Karpas-422 (cell line): ENCODE measurements at regions not wholly inside any gene's neighbourhood (a gene's known extent, or its start where the extent isn't known, plus 50 kb on each side); places are given as distances from the start of the nearest gene placed in this dataset.

Experiments
- DNase-seq: peaks from one replicate; pipeline ENCODE4 v3.0.0-alpha.2; 2015
- H2AFZ ChIP-seq: fragments of 200-600 bp; sonication (generic); 2 replicates; pipeline ENCODE4 v1.6.1; 2014; ENCODE audit warnings: antibody characterized with exemption, low read length, mixed read lengths
- H3K27ac ChIP-seq: fragments of 200-600 bp; sonication (generic); 2 replicates; pipeline ENCODE4 v1.5.1; 2014; ENCODE audit warnings: mild to moderate bottlenecking, low read length, moderate library complexity
- H3K27me3 ChIP-seq: fragments of 200-600 bp; sonication (generic); 2 replicates; pipeline ENCODE4 v1.6.1; 2014; ENCODE audit warnings: low read length, mixed read lengths
- H3K36me3 ChIP-seq: fragments of 200-600 bp; sonication (generic); 2 replicates; pipeline ENCODE4 v1.6.1; 2014; ENCODE audit warnings: low read length, mixed read lengths; ENCODE audit not compliant: insufficient read depth
- H3K4me1 ChIP-seq: fragments of 200-600 bp; sonication (generic); 2 replicates; pipeline ENCODE4 v1.6.1; 2014; ENCODE audit warnings: mild to moderate bottlenecking, low read length, mixed read lengths
- H3K4me2 ChIP-seq: fragments of 200-600 bp; sonication (generic); 2 replicates; pipeline ENCODE4 v1.6.1; 2014; ENCODE audit warnings: low read length, low read depth, mild to moderate bottlenecking; ENCODE audit not compliant: poor library complexity, severe bottlenecking
- H3K4me3 ChIP-seq: fragments of 200-600 bp; sonication (generic); 2 replicates; pipeline ENCODE4 v1.5.1; 2014; ENCODE audit warnings: mild to moderate bottlenecking, antibody characterized with exemption, low read length, mixed read lengths
- H3K79me2 ChIP-seq: fragments of 200-600 bp; sonication (generic); 2 replicates; pipeline ENCODE4 v1.6.1; 2014; ENCODE audit warnings: mild to moderate bottlenecking, low read length, mixed read lengths
- H3K9ac ChIP-seq: fragments of 200-600 bp; sonication (generic); 2 replicates; pipeline ENCODE4 v1.6.0; 2014; ENCODE audit warnings: low read length
- H3K9me2 ChIP-seq: fragments of 200-600 bp; sonication (generic), shearing (Covaris generic); replicated peaks from 2 replicates; pipeline ENCODE4 v1.6.0; 2014; ENCODE audit warnings: mild to moderate bottlenecking, low read length, moderate library complexity; ENCODE audit not compliant: insufficient read depth
- H3K9me3 ChIP-seq: fragments of 300-700, 200-600 bp; sonication (generic); 2 replicates; pipeline ENCODE4 v1.6.1; 2014; ENCODE audit warnings: low read length, mixed read lengths
- H4K20me1 ChIP-seq: fragments of 200-600 bp; sonication (generic); 2 replicates; pipeline ENCODE4 v1.6.1; 2014; ENCODE audit warnings: mild to moderate bottlenecking, antibody characterized with exemption, low read length, low read depth; ENCODE audit not compliant: insufficient read depth

DNA sequence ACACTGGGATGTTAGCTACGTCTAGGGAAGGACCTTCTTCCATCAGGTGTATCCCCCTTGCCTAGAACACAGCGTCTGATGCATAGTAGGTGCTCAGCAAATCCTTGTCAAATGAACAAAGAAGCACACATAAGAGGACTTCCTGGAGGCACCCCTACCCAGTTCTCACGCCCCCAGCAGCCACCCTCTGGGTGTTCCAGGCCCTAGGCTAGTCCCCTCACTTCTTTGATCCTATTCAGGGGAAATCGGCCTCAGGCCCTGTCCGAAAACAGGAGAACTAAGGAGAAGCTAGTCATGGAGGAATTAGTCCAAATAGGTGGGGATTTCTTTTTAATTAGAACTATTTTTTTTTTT, 84.7 kb upstream of the SIRPA start:
- Histone ChIP-seq H3K79me2 (no peaks in the 10 kb centered on the region), H3K9me3 (no peaks in the 10 kb centered on the region), H4K20me1 (no peaks in the 10 kb centered on the region), H3K4me1 (no peaks in the 10 kb centered on the region), H3K4me3 (no peak overlapping the region), H2AFZ (no peak overlapping the region), H3K4me2 (no peak overlapping the region), H3K9me2 (no peaks in the 10 kb centered on the region), H3K27ac (no peak overlapping the region), H3K36me3 (no peaks in the 10 kb centered on the region), H3K9ac (no peak overlapping the region), H3K27me3 (no peaks in the 10 kb centered on the region; the same call in 1 of the 2 replicates)
- no peak for DNase-seq

DNA sequence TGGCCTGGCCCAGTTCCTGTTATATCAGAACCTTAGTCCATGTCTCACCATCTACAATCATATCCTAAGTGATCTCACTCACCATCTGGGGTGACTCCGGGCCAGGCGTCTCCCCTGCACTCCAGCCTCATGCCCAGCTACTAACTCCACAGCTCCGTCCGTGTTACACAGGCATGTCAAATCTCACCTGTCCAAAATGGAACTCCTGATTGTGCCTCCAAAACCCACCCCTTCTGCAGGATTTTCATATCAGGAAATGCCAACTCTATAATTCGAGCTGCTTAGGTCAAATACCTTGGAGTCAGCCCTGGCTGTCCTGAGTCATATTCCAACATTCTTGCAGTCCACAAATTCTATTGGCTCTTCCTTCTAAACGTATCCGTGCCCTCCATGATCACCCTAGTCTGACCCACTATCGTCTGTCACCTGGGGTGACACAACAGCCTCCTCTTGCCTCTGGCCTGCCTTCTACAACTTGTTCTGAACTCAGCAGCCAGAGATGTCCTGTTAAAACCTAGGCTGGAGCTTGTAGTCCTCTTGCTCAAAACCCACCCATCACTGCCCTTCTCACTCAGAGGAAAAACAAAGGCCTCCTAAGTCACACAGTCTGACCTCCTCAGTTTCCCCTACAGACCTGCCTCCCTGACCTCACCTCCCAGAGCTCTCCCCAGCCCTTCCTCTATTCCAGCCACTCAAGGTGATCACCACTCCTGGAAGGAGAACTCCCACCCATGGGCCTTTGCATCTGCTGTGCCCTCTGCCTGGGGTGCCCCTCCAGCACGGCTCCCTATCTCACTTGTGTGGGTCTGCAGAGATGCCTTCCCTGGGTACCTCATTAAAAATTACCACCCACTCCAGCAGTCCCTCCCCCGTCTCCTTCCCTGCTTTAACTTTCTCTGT, 85.3 kb upstream of the SIRPA start:
- Histone ChIP-seq H3K27me3 (no peaks in the 10 kb centered on the region; the same call in 1 of the 2 replicates), H4K20me1 (no peaks in the 10 kb centered on the region), H3K4me3 (no peak overlapping the region), H3K4me1 (no peaks in the 10 kb centered on the region), H3K9me3 (no peaks in the 10 kb centered on the region), H3K79me2 (no peaks in the 10 kb centered on the region), H3K27ac (no peak overlapping the region), H3K9me2 (no peaks in the 10 kb centered on the region), H3K9ac (no peak overlapping the region), H3K36me3 (no peaks in the 10 kb centered on the region), H3K4me2 (no peak overlapping the region), H2AFZ (no peak overlapping the region)
- DNase-seq, result no peak

- Histone ChIP-seq H3K4me1 (peaks cover 5% of the 10 kb centered on the region), H3K36me3 (no peaks in the 10 kb centered on the region), H3K4me2 (no peak overlapping the region), H3K9me3 (no peaks in the 10 kb centered on the region), H2AFZ (no peak overlapping the region), H3K79me2 (no peaks in the 10 kb centered on the region), H3K9me2 (no peaks in the 10 kb centered on the region), H3K27ac (no peak overlapping the region), H3K4me3 (no peak overlapping the region), H4K20me1 (no peaks in the 10 kb centered on the region), H3K27me3 (no peaks in the 10 kb centered on the region; the same call in 1 of the 2 replicates), H3K9ac (no peak overlapping the region)
- no peak for DNase-seq
Observed at GRCh38 chr20:1809131-1809572, 86.1 kb upstream of the SIRPA start.

- H3K9ac ChIP-seq, result no peak overlapping the region
- H3K27me3 ChIP-seq, result no peaks in the 10 kb centered on the region; the same call in 1 of the 2 replicates
- no peak overlapping the region for H3K27ac ChIP-seq
- H4K20me1 ChIP-seq, result no peaks in the 10 kb centered on the region
- no peak overlapping the region for H2AFZ ChIP-seq
- DNase-seq, result no peak
- H3K36me3 ChIP-seq, result no peaks in the 10 kb centered on the region
- H3K4me3 ChIP-seq, result no peak overlapping the region
- no peaks in the 10 kb centered on the region for H3K79me2 ChIP-seq
- H3K4me1 ChIP-seq, result peaks cover 13% of the 10 kb centered on the region
- H3K9me2 ChIP-seq, result no peaks in the 10 kb centered on the region
- H3K9me3 ChIP-seq, result no peaks in the 10 kb centered on the region
- no peak overlapping the region for H3K4me2 ChIP-seq
Observed at GRCh38 chr20:1808101-1808500, 87.1 kb upstream of the SIRPA start.

GRCh38 chr20:1807394-1807793, 87.8 kb upstream of the SIRPA start:
- DNase-seq, result no peak
- Histone ChIP-seq H3K36me3 (no peaks in the 10 kb centered on the region), H3K9me2 (no peaks in the 10 kb centered on the region), H3K4me1 (peaks cover 21% of the 10 kb centered on the region), H3K9me3 (no peaks in the 10 kb centered on the region), H3K4me3 (no peak overlapping the region), H2AFZ (no peak overlapping the region), H3K9ac (no peak overlapping the region), H3K4me2 (no peak overlapping the region), H4K20me1 (no peaks in the 10 kb centered on the region), H3K79me2 (no peaks in the 10 kb centered on the region), H3K27ac (no peak overlapping the region), H3K27me3 (no peaks in the 10 kb centered on the region; the same call in 1 of the 2 replicates)

DNA sequence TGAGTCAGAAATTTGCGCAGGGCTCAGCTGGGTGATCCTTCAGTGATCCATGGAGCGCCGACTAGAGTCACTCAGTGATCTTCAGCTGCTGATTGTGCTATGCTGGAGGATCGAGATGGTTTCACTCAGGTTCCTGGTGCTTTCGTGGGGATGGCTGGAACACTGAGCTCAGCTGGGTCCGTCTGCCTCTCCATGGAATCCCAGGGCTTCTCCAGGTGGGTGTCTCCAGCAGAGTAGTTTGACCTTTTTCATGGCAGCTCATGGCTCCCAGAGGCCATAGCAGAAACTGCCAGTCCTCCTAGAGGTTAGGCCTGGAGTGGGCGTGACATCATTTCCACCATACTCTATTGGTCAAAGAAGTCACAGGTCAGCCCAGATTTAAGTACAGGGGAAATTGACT, 88.8 kb upstream of the SIRPA start:
- no peak overlapping the region for H3K27ac ChIP-seq
- no peak overlapping the region for H3K4me2 ChIP-seq
- H3K4me1 ChIP-seq, result peaks cover 28% of the 10 kb centered on the region
- H3K27me3 ChIP-seq, result peaks cover 4% of the 10 kb centered on the region; the same call in 1 of the 2 replicates
- H3K79me2 ChIP-seq, result no peaks in the 10 kb centered on the region
- no peaks in the 10 kb centered on the region for H4K20me1 ChIP-seq
- H3K9ac ChIP-seq, result no peak overlapping the region
- H3K4me3 ChIP-seq, result no peak overlapping the region
- no peaks in the 10 kb centered on the region for H3K36me3 ChIP-seq
- H3K9me2 ChIP-seq, result no peaks in the 10 kb centered on the region
- H2AFZ ChIP-seq, result no peak overlapping the region
- no peaks in the 10 kb centered on the region for H3K9me3 ChIP-seq
- no peak for DNase-seq

DNA sequence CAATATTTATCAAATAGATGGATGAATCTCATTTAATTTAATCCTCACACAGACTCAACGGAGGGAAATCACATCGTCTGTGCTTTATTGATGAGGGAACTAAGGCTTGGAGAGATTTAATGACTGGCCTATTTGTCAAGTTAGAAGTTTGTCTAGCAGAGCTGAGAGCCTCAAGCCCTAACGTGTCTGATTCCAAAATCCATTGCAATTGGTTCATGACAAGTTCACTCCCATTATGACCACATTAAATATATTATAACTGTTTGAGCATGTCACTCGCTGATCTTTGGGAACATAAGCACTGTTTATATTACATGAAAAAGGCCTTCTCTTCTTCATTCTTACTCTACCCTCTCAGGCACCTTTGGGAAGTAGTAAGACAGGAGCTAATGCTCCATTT, 89.4 kb upstream of the SIRPA start:
- no peaks in the 10 kb centered on the region for H3K9me3 ChIP-seq
- no peaks in the 10 kb centered on the region for H3K9me2 ChIP-seq
- H3K36me3 ChIP-seq, result no peaks in the 10 kb centered on the region
- H3K27me3 ChIP-seq, result peaks cover 4% of the 10 kb centered on the region; the same call in 1 of the 2 replicates
- no peak for DNase-seq
- H3K4me2 ChIP-seq, result no peak overlapping the region
- H3K4me3 ChIP-seq, result no peak overlapping the region
- H2AFZ ChIP-seq, result no peak overlapping the region
- H3K4me1 ChIP-seq, result peaks cover 28% of the 10 kb centered on the region
- no peaks in the 10 kb centered on the region for H4K20me1 ChIP-seq
- no peak overlapping the region for H3K9ac ChIP-seq
- no peak overlapping the region for H3K27ac ChIP-seq
- no peaks in the 10 kb centered on the region for H3K79me2 ChIP-seq

DNA sequence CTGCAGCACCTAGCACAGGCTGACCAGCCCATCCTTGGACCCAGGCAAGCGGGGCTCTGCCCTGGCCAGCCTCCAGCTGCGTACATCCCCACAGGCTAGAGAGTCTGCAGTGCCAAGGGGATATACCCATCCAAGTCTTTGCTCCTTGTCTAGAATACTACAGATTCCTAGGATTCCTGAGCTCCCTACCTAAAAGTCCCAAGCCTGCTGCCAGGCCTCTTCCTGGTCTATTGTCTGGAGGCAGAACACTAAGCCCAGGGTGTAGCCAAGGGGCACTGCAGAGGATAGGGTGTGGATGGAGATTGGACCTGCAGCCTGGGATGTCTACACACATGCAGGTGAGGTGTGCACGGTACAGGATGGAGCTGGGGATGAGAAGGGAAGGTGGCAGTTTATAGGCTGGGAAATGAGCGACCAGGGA, 90.0 kb upstream of the SIRPA start:
- H3K79me2 ChIP-seq, result no peaks in the 10 kb centered on the region
- H2AFZ ChIP-seq, result no peak overlapping the region
- peaks cover 4% of the 10 kb centered on the region; the same call in 1 of the 2 replicates for H3K27me3 ChIP-seq
- H3K9me2 ChIP-seq, result no peaks in the 10 kb centered on the region
- H3K36me3 ChIP-seq, result no peaks in the 10 kb centered on the region
- no peak for DNase-seq
- no peak overlapping the region for H3K9ac ChIP-seq
- H4K20me1 ChIP-seq, result no peaks in the 10 kb centered on the region
- no peak overlapping the region for H3K4me3 ChIP-seq
- no peaks in the 10 kb centered on the region for H3K9me3 ChIP-seq
- H3K4me1 ChIP-seq, result peaks cover 28% of the 10 kb centered on the region
- H3K4me2 ChIP-seq, result no peak overlapping the region
- H3K27ac ChIP-seq, result no peak overlapping the region
